ENCODE measurements at regions not wholly inside any gene's neighbourhood (a gene's known extent, or its start where the extent isn't known, plus 50 kb on each side); places are given as distances from the start of the nearest gene placed in this dataset.

DNA sequence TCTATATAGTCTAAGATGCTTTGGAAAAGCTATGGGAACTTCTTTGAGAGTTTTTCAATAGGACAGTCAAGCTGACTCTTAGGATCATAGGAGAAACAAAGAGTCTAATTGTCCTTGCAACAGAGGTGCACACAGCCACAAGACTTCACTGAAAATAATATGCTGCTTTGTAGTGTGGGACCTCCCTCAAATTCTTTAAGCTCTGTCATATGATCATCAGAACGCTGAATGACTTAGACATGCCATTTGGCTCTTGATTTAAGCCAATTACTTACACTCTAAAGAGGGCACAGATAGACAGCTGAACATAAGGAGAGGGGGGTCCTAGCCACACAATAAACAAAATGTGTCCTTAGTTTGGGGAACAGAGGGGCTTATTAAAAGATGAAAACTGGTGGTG is 818.7 kb upstream of the GJE1 start:
- no peaks in the 10 kb centered on the region for H3K36me3 Mint-ChIP-seq
- no peaks in the 10 kb centered on the region for H3K27me3 Mint-ChIP-seq
- no peak overlapping the region for H3K27ac Mint-ChIP-seq
- no peaks in the 10 kb centered on the region for H3K9me3 Mint-ChIP-seq
- no peak for DNase-seq
- peaks cover 8% of the 10 kb centered on the region for H3K4me1 Mint-ChIP-seq
- H3K4me3 Mint-ChIP-seq: no peak overlapping the region

DNA sequence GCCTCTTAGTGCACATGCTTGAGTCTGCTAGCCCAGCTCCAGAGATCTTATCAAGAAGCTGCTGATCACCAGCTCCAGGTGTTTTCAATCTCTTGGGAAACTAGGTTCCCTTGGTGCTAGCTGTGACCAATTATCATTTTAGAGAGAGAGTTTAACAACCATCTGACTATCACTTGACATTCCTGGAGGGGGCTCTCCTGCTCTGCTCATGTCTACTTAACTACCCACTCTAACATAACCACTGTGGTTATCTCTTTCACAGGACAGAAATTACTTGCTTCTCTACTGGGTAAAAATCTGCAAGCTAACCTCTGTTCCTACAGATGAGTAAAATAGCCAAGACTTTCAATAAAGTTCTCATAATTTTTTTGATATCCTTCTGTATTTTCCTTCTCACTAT is 823.4 kb upstream of the GJE1 start:
- Mint-ChIP-seq H3K4me3 (no peak overlapping the region), H3K36me3 (no peaks in the 10 kb centered on the region), H3K4me1 (peaks cover 16% of the 10 kb centered on the region), H3K9me3 (peaks cover 7% of the 10 kb centered on the region), H3K27ac (no peak overlapping the region), H3K27me3 (no peaks in the 10 kb centered on the region)
- no peak for DNase-seq

DNA sequence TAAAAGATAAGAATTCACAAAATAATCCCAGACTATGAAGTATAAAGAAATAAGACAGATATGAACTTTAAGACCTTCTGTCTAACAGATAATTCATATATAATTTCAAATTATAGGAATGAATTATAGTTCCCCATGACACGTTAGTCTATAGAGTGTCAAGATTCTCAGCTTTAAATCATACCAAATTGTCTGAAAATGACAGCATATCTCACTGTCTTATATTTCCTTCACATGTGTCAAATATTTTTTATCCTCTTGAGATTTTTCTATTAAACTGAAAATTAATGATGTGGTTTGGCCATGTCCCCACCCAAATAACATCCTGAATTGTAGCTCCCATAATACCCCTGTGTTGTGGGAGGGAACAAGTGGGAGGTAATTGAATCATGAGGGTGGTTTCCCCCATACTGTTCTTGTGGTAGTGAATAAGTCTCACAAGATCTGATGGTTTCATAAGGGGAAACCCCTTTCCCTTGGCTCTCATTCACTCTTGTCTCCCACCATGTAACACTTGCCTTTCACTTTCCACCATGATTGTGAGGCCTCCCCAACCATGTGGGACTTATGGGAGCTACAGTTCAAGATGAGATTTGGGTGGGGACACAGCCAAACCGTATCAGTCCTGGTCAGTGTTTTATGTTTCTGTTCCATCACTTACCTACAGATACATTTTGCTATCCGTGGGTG is 825.3 kb upstream of the GJE1 start:
- Mint-ChIP-seq H3K27me3 (no peaks in the 10 kb centered on the region), H3K9me3 (peaks cover 7% of the 10 kb centered on the region), H3K4me1 (peaks cover 16% of the 10 kb centered on the region), H3K4me3 (no peak overlapping the region), H3K36me3 (no peaks in the 10 kb centered on the region), H3K27ac (peak overlapping the region; percentile 51)
- peak; percentile 31 for DNase-seq

DNA sequence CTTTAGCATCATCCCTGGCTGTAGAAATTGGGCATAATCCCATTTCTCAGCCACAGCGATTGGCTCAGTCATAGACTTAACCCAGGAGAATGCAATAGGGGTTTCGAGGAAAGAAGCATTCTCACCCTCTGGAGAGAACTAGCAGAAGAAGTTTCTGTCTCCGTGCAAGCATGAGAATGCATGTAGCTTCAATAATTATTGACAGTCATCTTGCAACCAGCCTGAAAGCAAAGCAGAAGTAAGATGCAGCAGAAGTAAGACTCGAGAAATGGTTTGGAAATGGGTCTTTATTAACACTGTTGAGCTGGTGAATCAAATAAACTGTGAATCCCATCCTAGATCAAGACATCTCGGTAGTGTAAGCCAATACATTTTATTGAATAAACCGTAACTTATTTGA is 828.8 kb upstream of the GJE1 start:
- peaks cover 7% of the 10 kb centered on the region for H3K9me3 Mint-ChIP-seq
- peaks cover 10% of the 10 kb centered on the region for H3K4me1 Mint-ChIP-seq
- H3K27me3 Mint-ChIP-seq: no peaks in the 10 kb centered on the region
- no peaks in the 10 kb centered on the region for H3K36me3 Mint-ChIP-seq
- H3K4me3 Mint-ChIP-seq: no peak overlapping the region
- no peak for DNase-seq
- H3K27ac Mint-ChIP-seq: no peak overlapping the region

DNA sequence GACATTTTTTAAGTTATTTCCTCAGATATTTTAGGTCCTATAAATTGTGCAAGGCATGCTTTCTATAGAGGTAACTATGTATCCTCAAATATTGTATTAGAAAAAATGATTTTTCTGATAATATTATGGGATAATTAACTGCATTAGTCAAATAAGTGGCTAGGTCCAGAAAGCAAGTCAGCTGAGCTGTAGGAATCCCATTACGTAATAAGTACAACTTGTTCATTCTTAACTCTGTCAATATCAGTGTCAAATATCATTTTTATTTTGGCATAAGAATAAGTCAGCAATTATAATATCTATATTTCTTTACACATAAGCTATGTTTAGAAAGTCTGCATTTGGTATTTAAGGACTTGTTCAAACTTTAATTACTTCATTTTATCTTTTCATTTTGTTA is 830.9 kb upstream of the GJE1 start:
- Mint-ChIP-seq H3K4me3 (no peak overlapping the region), H3K27me3 (no peaks in the 10 kb centered on the region), H3K4me1 (peaks cover 2% of the 10 kb centered on the region), H3K27ac (no peak overlapping the region), H3K36me3 (no peaks in the 10 kb centered on the region), H3K9me3 (no peaks in the 10 kb centered on the region)
- DNase-seq: no peak

DNA sequence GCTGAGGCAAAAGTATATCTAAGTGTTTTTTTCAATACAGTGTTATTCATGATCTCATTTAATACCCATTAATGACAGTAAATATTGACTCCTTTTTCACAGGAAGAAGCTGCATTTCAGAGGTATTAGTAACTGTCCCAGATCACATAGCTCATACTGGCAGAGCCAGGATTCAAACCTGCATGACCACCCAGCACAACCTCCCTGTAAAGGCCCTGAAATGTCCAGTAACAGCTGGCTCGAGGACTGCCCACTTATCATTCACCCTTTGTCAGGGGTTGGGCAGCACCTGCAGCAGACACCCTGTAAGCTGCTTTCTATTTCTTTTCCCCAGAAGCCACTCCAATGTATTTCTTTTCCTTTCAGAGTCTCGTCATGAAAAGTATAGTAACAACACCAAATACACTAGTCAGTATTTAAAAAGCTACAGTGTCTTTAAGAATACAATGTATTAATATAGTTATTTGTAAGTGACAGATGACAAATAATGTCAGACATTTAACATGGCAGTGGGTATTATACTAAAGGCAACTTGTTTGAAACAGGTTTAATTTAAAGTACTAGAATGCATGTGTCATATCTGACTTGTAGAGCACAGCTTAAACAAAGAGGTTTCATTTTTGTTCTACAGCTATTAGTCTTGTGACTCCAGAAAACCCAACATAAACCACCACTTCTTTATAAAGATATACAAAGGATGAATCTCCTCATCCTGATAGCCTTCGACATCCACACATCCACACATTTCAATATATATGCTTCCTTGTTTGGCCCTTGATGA is 841.6 kb upstream of the GJE1 start:
- H3K9me3 Mint-ChIP-seq: peaks cover 5% of the 10 kb centered on the region
- H3K4me3 Mint-ChIP-seq: no peak overlapping the region
- H3K27ac Mint-ChIP-seq: no peak overlapping the region
- DNase-seq: no peak
- no peaks in the 10 kb centered on the region for H3K36me3 Mint-ChIP-seq
- peaks cover 3% of the 10 kb centered on the region for H3K27me3 Mint-ChIP-seq
- H3K4me1 Mint-ChIP-seq: peaks cover 4% of the 10 kb centered on the region

DNA sequence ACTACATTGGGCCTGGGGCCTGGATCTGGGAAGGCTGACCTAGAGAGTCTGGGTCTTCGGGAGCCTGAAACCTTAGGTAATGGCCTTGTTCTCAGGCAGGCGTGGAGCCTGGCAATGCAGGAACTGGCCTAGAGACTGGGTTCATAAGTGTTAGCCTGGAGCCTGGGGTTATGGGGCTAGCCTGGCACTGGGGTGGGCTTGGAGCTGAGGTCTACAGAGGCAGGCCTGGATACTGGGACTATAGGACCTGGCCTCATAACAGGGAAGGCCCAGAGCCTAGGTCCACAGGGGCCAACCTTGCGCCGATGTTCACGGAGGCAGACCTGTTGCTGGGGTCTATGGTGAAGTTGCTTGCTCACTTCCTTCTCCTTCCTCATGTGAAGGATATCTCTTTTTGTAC is 843.8 kb upstream of the GJE1 start:
- Mint-ChIP-seq H3K36me3 (no peaks in the 10 kb centered on the region), H3K27me3 (peaks cover 3% of the 10 kb centered on the region), H3K9me3 (peaks cover 5% of the 10 kb centered on the region), H3K27ac (no peak overlapping the region), H3K4me1 (peaks cover 4% of the 10 kb centered on the region), H3K4me3 (no peak overlapping the region)
- no peak for DNase-seq

DNA sequence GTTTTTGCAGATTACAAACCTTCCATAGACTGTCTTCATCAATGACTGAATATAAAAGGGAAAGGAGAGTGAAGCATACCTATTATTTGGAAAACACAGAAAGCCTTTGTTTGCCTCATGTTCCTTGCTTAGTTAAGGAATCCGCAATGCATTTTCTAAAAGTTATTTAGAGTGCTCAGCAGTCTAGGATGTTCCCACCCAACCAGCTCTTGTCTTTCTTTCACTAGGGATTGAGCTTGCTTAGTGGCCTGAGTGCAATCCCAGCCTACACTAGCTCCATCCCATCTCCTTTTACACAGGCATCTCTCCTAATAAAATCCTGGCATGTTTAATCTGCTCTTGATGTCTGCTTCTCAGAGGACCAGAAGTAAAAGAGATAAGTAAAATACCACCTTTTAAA is 850.5 kb upstream of the GJE1 start:
- Mint-ChIP-seq H3K27me3 (no peaks in the 10 kb centered on the region), H3K4me3 (no peak overlapping the region), H3K9me3 (no peaks in the 10 kb centered on the region), H3K4me1 (no peaks in the 10 kb centered on the region), H3K36me3 (no peaks in the 10 kb centered on the region), H3K27ac (no peak overlapping the region)
- DNase-seq: no peak

DNA sequence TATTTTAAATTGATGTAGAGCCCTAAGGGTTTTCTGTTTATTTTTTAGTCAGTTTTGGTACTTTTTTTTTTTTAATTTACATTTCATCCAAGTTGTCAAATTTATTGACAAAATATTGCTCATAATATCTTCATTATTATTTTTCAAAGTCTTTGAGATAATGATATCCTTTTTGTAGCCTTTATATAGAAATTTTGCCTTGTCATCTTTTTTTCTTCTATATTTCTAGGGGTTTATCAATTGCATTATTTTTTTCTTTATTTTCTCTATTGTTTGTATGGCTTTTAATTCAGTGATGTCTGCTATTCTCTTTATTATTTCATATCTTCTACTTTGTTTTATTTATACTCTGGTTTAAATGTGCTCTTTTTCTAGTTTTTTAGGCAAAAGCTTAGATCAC is 863.0 kb upstream of the GJE1 start:
- H3K4me3 Mint-ChIP-seq: no peak overlapping the region
- no peaks in the 10 kb centered on the region for H3K9me3 Mint-ChIP-seq
- H3K4me1 Mint-ChIP-seq: no peaks in the 10 kb centered on the region
- no peak overlapping the region for H3K27ac Mint-ChIP-seq
- DNase-seq: no peak
- H3K27me3 Mint-ChIP-seq: no peaks in the 10 kb centered on the region
- no peaks in the 10 kb centered on the region for H3K36me3 Mint-ChIP-seq

DNA sequence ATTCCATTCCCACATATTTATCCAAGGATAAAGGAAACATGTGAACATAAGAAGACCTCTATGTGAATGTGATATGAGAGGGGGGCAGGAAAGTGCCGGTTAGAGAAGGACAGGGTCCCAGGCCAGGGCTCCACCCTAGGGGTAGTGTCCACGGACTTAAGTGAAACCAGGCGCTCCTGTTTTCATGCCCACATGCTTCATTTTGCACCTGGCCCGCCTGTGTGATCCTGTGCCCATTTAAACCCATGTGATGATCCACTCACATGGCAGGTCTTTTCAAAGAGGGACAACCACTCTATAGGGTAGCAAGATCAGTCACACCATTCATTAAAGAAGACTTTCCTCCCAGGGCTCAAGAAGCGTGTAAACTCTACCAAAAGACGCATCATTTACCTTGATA is 865.3 kb upstream of the GJE1 start:
- H3K4me3 Mint-ChIP-seq: no peak overlapping the region
- H3K27me3 Mint-ChIP-seq: no peaks in the 10 kb centered on the region
- no peaks in the 10 kb centered on the region for H3K4me1 Mint-ChIP-seq
- DNase-seq: no peak
- H3K36me3 Mint-ChIP-seq: no peaks in the 10 kb centered on the region
- H3K27ac Mint-ChIP-seq: no peak overlapping the region
- H3K9me3 Mint-ChIP-seq: no peaks in the 10 kb centered on the region

DNA sequence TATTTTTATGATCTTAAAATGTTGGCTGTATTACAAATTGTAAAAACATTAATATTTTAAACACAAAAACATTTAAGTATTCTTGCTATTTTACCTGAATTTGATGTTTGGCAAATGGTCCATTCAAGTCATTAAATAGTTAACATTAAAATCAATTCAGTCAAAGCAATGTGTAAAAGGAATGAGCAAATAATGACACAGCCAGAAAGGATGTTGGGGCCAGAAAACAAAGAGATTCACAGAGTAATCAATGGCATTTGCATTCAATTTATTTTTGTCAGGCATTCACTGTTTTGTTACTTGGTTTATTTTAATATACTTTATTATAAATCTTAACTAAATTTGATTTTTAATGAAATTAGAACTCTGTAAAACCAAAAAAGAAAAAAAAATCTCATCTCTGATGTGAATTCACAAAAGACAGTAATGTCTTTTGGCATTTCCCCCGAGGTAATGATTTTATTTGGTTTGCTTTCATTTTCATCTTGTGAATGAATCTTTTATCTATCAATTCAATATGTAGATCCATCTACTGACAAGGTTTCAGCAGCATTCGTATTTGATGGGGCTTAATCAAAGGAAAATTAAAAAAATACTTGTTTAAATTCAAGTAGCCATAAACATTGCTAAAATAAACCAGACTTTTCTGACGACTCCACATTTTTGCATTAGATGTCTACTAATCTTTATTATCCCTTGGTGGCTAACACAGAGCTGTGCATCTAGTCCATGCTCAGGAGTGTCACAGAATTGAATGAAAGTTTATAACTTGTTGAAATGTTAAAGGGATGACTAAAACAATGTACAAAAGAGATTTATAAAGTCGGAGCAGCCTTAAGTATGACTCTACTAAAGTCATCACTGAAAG is 866.7 kb upstream of the GJE1 start:
- no peaks in the 10 kb centered on the region for H3K4me1 Mint-ChIP-seq
- no peaks in the 10 kb centered on the region for H3K27me3 Mint-ChIP-seq
- no peak overlapping the region for H3K4me3 Mint-ChIP-seq
- no peaks in the 10 kb centered on the region for H3K36me3 Mint-ChIP-seq
- DNase-seq: no peak
- H3K9me3 Mint-ChIP-seq: no peaks in the 10 kb centered on the region
- H3K27ac Mint-ChIP-seq: no peak overlapping the region

DNA sequence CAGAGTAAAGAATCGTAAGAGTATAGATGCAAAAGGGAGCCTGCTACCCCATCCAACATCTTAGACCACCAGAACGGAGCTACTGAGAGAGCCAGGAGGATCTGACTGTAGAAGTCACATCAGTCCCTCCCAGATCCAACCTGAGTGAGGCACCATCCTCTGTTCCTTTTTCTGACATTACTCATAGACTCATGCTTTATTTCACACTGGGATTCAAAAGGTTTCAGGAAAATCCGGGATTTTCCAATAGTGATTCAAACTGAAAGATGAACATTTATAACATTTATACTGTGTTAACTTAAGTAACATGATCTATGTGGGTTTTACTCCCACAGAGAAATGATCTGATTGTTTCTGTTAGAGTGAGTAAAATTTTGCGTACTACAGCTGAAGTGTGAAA is 868.6 kb upstream of the GJE1 start:
- Mint-ChIP-seq H3K4me3 (no peak overlapping the region), H3K27me3 (no peaks in the 10 kb centered on the region), H3K4me1 (no peaks in the 10 kb centered on the region), H3K9me3 (no peaks in the 10 kb centered on the region), H3K36me3 (no peaks in the 10 kb centered on the region), H3K27ac (no peak overlapping the region)
- DNase-seq: no peak

DNA sequence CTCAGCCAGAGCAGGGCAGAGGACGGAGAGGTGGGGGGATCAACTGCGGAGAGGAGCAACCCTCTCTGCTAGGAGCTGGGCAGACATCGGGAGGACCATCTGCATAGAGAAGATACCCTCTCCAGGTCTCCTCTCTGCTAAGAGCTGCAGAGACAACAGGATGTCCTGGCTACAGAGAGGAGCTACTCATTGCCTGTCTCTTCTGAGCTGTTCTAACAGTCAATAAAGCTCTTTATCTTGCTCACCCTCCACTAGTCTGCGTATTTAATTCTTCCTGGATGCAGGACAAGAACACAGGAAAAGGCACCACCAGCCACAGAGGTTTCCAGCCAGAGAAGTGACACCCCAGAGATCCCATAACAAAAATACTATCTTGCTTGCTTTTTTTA is 871.1 kb upstream of the GJE1 start:
- no peak for DNase-seq
- Mint-ChIP-seq H3K27me3 (no peaks in the 10 kb centered on the region), H3K36me3 (no peaks in the 10 kb centered on the region), H3K9me3 (no peaks in the 10 kb centered on the region), H3K27ac (no peak overlapping the region), H3K4me3 (no peak overlapping the region), H3K4me1 (peaks cover 5% of the 10 kb centered on the region)

DNA sequence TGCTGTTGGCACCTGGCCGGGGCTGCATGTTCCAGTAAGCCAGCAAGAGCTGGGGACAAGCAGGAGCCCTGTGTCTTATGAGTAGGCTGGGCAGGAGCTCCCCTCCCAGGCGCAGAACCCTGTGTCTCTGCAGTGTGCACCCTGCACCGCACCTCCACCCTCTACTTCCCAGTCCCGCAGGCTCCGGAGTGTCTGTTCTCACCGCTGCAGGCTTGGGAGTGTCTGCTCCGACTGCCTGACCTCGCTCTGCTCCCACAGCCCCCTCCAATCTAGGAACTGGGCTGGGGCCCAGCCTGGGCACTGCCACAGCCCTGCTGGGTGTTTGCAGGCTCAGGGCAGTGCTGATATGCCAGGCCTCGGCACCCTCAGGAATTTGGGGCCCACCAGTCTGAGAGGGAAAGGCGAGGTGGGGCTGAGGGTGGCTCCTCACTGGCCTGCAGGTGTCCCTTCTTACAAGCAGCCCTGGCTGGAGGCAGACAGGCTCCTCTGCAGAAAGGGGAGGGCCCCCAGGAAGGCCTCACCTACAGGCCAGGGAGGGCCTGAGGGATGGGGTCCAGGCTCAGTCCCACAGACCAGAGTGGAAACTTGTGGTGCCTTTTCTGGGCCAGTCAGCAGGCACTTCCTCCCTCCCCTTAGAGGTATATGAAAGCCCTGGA is 871.6 kb upstream of the GJE1 start:
- H3K9me3 Mint-ChIP-seq: no peaks in the 10 kb centered on the region
- DNase-seq: no peak

DNA sequence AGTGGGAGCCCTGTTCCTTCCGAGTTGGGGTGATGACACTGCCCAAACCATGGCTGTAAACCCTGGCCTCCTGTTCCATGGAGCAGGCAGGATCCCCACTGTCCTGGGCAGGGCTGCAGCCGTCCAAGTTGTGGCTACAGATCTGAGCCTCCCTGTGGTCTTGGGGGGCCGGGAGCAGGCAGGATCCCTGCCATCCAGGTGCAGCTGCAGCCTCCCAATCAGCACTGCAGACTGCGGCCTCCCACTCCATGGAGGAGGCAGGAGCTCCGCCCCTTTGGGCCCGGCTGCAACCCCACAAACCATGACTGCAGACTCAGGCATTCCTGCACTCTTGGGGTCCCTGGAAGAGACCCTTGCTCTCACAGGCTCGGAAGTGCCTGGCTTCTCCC is 872.1 kb upstream of the GJE1 start:
- Mint-ChIP-seq H3K27ac (no peak overlapping the region), H3K9me3 (no peaks in the 10 kb centered on the region), H3K4me3 (no peak overlapping the region), H3K27me3 (no peaks in the 10 kb centered on the region), H3K36me3 (no peaks in the 10 kb centered on the region), H3K4me1 (peaks cover 5% of the 10 kb centered on the region)
- DNase-seq: no peak

More for the DNA sequence above, 871.6 kb upstream of the GJE1 start:
- Mint-ChIP-seq H3K4me1 (peaks cover 5% of the 10 kb centered on the region), H3K36me3 (no peaks in the 10 kb centered on the region), H3K27ac (no peak overlapping the region), H3K27me3 (no peaks in the 10 kb centered on the region), H3K4me3 (no peak overlapping the region)
